Stimulated activated naive CD8-positive, alpha-beta T cell treated with anti-CD3 and anti-CD28 coated beads, Interleukin-15, Interleukin-2, amounts not matched to agents 100 U/mL and 50 U/mL, for 24 hours (primary cell): ENCODE measurements at regions not wholly inside any gene's neighbourhood (a gene's known extent, or its start where the extent isn't known, plus 50 kb on each side); places are given as distances from the start of the nearest gene placed in this dataset.
"Not testable (repeated sequence)": the region's sequence is repeated elsewhere in the genome, so short reads cannot be mapped to it uniquely, and the experiment has no call there.

ENCODE experiments used
- ATAC-seq: fragments of 150-1000 bp; cut with Tn5 transposase; one replicate; pipeline ENCODE4 v1.10.0; 2021
- DNase-seq: peaks from one replicate; pipeline ENCODE4 v3.0.0; 2021

GRCh38 chr3:63097396-63097795, 180.7 kb upstream of the SYNPR start:
- no peak for DNase-seq
- no peak for ATAC-seq

- DNase-seq (no peak), ATAC-seq (no peak)
Observed at GRCh38 chr3:63116922-63117321, 161.2 kb upstream of the SYNPR start.

GRCh38 chr3:63124090-63124489, 154.0 kb upstream of the SYNPR start:
- DNase-seq (no peak), ATAC-seq (no peak)

- ATAC-seq: no peak
Observed at GRCh38 chr3:63126530-63126929, 151.6 kb upstream of the SYNPR start.

GRCh38 chr3:63128380-63128779, 149.7 kb upstream of the SYNPR start:
- no peak for ATAC-seq
- DNase-seq: no peak

More at GRCh38 chr3:63126530-63126929, 151.6 kb upstream of the SYNPR start:
- DNase-seq: no peak

- DNase-seq: no peak
Observed at GRCh38 chr3:63130625-63131024, 147.5 kb upstream of the SYNPR start.

GRCh38 chr3:63132461-63133250, 145.5 kb upstream of the SYNPR start:
- DNase-seq (no peak), ATAC-seq (peak; percentile 14)

More at GRCh38 chr3:63130625-63131024, 147.5 kb upstream of the SYNPR start:
- ATAC-seq: no peak

- no peak for ATAC-seq
- DNase-seq: no peak
Observed at GRCh38 chr3:63135367-63135766, 142.7 kb upstream of the SYNPR start.

- ATAC-seq, DNase-seq: not testable (repeated sequence)
Observed at GRCh38 chr3:63136249-63136648, 141.9 kb upstream of the SYNPR start.

GRCh38 chr3:63142681-63143080, 135.4 kb upstream of the SYNPR start:
- DNase-seq: no peak

GRCh38 chr3:63146154-63146553, 132.0 kb upstream of the SYNPR start:
- ATAC-seq (no peak), DNase-seq (no peak)

More at GRCh38 chr3:63142681-63143080, 135.4 kb upstream of the SYNPR start:
- ATAC-seq: no peak

GRCh38 chr3:63150880-63151279, 127.2 kb upstream of the SYNPR start:
- no peak for ATAC-seq
- DNase-seq: no peak

GRCh38 chr3:63151897-63152296, 126.2 kb upstream of the SYNPR start:
- ATAC-seq: no peak
- DNase-seq: no peak

- no peak for ATAC-seq
- no peak for DNase-seq
Observed at GRCh38 chr3:63159764-63160163, 118.3 kb upstream of the SYNPR start.

GRCh38 chr3:63167113-63167512, 111.0 kb upstream of the SYNPR start:
- DNase-seq (no peak), ATAC-seq (no peak)

- ATAC-seq: no peak
- DNase-seq: no peak
Observed at GRCh38 chr3:63168179-63168578, 109.9 kb upstream of the SYNPR start.

GRCh38 chr3:63179862-63180522, 98.1 kb upstream of the SYNPR start:
- DNase-seq: no peak
- ATAC-seq: no peak

- ATAC-seq (no peak), DNase-seq (no peak)
Observed at GRCh38 chr3:63192248-63192647, 85.9 kb upstream of the SYNPR start.

- ATAC-seq (no peak), DNase-seq (no peak)
Observed at GRCh38 chr3:63193647-63194046, 84.5 kb upstream of the SYNPR start.

- DNase-seq (no peak), ATAC-seq (no peak)
Observed at GRCh38 chr3:63199606-63200005, 78.5 kb upstream of the SYNPR start.

GRCh38 chr3:63202529-63202928, 75.6 kb upstream of the SYNPR start:
- ATAC-seq: no peak
- DNase-seq: no peak

- DNase-seq (no peak), ATAC-seq (no peak)
Observed at GRCh38 chr3:63207066-63207590, 71.0 kb upstream of the SYNPR start.

- ATAC-seq (no peak), DNase-seq (no peak)
Observed at GRCh38 chr3:63228087-63228486, 50.0 kb upstream of the SYNPR start.
